Pancreas (tissue), 10 donors: ENCODE measurements at regions not wholly inside any gene's neighbourhood (a gene's known extent, or its start where the extent isn't known, plus 50 kb on each side); places are given as distances from the start of the nearest gene placed in this dataset.
"Not testable (repeated sequence)": the region's sequence is repeated elsewhere in the genome, so short reads cannot be mapped to it uniquely, and the experiment has no call there.

Experiments used
- ATAC-seq, 4 donors: fragments of 200-7000 bp; cut with Tn5 transposase; one replicate each; pipeline versions ENCODE4 v1.8.0 to v1.9.1; 2020; ENCODE audit warnings: mild to moderate bottlenecking in 4 of 4, moderate library complexity in 4 of 4
- DNase-seq, 6 donors: peaks; one replicate each; pipeline ENCODE4 v3.0.0-alpha.2; 2020
- FAIRE-seq: peaks from 2 replicates; lab custom pipeline; 2012; peaks lifted over from hg19 to GRCh38; lab: Jason Lieb, UNC
- H3K27ac ChIP-seq, 4 donors: fragments of 200-600 bp; sonication (generic); 1 replicate in 3 of 4; 2 replicates in 1 of 4; pipeline versions ENCODE4 v1.5.0 to v1.8.0; 2020
- H3K27me3 ChIP-seq, 4 donors: fragments of 200-600 bp; one replicate each; pipeline ENCODE4 v1.8.0; 2021
- H3K36me3 ChIP-seq, 3 donors: fragments of 200-600 bp; sonication (generic) in 1 of 3; one replicate each; pipeline versions ENCODE4 v1.5.0 to v1.8.0; 2020 to 2021
- H3K4me1 ChIP-seq, 3 donors: fragments of 200-600 bp; one replicate each; pipeline ENCODE4 v1.8.0; 2021
- H3K4me3 ChIP-seq, 4 donors: fragments of 200-600 bp; sonication (generic) in 2 of 4; one replicate each; pipeline versions ENCODE4 v1.5.0 to v1.8.0; 2020 to 2021
- H3K9me3 ChIP-seq, 4 donors: fragments of 200-600 bp; one replicate each; pipeline ENCODE4 v1.8.0; 2021
- WGBS, 2 donors: extraction: QIAGEN DNeasy Blood & Tissue Kit; methylation state at CpG; one replicate each; pipeline ENCODE4 v1.1.7; 2013; 5-methylcytosine and 5-hydroxymethylcytosine counted together
- intact Hi-C, 3 donors: fragments of 100-400 bp; cut with DNase I; formaldehyde crosslinking; loops; one replicate each; pipeline versions ENCODE4 v1.11.1 to v1.14.2; 2022
- TF ChIP-seq, protein P1 (sequence below), 4 donors: fragments of 200-600 bp; sonication (generic) in 3 of 4; IDR thresholded peaks; one replicate each; pipeline versions ENCODE4 v1.5.0 to v1.8.0; 2021; ENCODE audit warnings: antibody characterized with exemption in 4 of 4
- donor health status: healthy with polysubstance abuse.
- donor health status: DM: no; HTN: no; CAD: no; lungs with moderate emphysema.
- donor health status: DM: no; HTN: no; CAD: no.
- donor health status: control.
- donor health status: control.
- donor health status: Bipolar disorder and iron deficiency.
- donor health status: DM: yes; HTN: yes; CAD: no.
- donor health status: DM: no; HTN: no; CAD: no.
- donor health status: DM: no; HTN: no; CAD: no.
- donor health status: DM: yes; HTN: yes; CAD: no.

DNA sequence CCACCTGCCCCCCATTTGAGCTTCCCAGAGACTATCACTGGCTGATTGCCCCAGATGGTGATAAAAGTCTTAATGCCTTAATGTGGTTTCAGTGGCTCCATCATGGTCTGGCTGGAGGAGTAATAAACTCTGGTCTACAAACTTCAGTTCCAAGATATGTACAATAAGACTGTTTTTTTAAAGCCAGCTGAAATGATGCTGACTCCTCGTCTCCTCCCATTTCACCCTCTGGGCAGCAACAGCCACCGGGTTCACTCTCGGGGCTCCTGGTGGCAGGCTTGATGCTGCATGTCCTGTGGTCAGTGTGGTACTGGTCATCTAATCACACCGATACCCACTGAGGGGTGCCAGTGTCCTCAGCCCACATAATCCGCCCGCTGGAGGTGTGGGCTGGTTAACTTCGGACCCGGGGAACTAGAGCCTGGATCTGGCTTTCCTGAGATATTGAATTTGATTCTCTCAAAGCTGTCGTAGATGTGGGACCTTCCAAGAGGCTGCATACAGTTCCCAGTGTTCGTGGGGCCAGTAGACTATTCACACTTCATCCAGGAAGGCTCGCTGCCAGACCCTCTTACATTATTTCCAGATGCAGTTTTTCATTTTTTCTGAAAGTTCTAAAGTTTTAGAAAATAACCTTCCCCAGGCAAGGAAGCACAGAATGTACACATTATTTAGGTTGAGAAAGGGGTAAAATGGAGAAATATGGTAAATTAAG is 95.3 kb downstream of the GALR1 start:
- no peak for ATAC-seq
- Histone ChIP-seq H3K4me3 (no peak overlapping the region), H3K27me3 (no peaks in the 10 kb centered on the region), H3K27ac (no peak overlapping the region), H3K4me1 (no peaks in the 10 kb centered on the region), H3K9me3 (no peaks in the 10 kb centered on the region), H3K36me3 (no peaks in the 10 kb centered on the region)
- no peak for DNase-seq
- intact Hi-C loops, result no loop called here
- WGBS, 2 donors, result 79 to 85% methylated on average over 11 of the region's 11 CpGs
- FAIRE-seq, result no peak
- TF ChIP-seq, protein P1, sequence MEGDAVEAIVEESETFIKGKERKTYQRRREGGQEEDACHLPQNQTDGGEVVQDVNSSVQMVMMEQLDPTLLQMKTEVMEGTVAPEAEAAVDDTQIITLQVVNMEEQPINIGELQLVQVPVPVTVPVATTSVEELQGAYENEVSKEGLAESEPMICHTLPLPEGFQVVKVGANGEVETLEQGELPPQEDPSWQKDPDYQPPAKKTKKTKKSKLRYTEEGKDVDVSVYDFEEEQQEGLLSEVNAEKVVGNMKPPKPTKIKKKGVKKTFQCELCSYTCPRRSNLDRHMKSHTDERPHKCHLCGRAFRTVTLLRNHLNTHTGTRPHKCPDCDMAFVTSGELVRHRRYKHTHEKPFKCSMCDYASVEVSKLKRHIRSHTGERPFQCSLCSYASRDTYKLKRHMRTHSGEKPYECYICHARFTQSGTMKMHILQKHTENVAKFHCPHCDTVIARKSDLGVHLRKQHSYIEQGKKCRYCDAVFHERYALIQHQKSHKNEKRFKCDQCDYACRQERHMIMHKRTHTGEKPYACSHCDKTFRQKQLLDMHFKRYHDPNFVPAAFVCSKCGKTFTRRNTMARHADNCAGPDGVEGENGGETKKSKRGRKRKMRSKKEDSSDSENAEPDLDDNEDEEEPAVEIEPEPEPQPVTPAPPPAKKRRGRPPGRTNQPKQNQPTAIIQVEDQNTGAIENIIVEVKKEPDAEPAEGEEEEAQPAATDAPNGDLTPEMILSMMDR (IDR thresholded peaks at IDR 0.05), result no peak

DNA sequence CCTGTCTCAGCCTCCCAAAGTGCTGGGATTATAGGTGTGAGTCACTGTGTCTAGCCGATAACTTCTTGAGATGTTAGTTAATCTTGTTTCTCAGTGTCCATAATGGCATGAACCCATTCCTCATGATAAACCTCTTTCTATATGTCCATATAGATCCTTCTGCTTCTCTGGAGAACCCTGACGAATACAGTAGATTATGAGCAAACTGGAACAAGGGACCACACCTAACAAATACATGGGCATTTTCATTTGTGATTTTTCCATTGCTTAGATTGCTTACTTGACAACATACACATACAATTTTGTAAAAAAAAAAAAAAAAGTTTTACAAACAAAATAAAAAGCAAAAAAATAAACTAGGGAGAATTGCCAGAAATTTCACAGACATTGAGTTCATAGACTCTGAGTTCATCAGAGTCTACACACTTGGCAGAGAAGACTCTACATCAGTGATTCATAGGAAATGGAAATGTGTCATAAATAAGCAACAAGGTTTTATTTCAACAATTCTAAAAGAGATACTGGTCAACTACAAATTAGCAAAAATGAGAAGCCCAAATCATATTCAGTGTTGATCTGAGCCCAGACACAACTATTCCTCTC is 96.7 kb downstream of the GALR1 start:
- 81 to 89% methylated on average over 2 of the region's 2 CpGs for WGBS, 2 donors
- TF ChIP-seq, protein P1 (IDR thresholded peaks at IDR 0.05), result no peak
- no peaks in the 10 kb centered on the region for H3K9me3 ChIP-seq
- H3K36me3 ChIP-seq, result no peaks in the 10 kb centered on the region
- H3K4me3 ChIP-seq, result no peak overlapping the region
- no peaks in the 10 kb centered on the region for H3K4me1 ChIP-seq
- no peak overlapping the region for H3K27ac ChIP-seq
- ATAC-seq (no peak), FAIRE-seq (no peak), DNase-seq (no peak)
- no peaks in the 10 kb centered on the region for H3K27me3 ChIP-seq
- intact Hi-C loops, result no loop called here

DNA sequence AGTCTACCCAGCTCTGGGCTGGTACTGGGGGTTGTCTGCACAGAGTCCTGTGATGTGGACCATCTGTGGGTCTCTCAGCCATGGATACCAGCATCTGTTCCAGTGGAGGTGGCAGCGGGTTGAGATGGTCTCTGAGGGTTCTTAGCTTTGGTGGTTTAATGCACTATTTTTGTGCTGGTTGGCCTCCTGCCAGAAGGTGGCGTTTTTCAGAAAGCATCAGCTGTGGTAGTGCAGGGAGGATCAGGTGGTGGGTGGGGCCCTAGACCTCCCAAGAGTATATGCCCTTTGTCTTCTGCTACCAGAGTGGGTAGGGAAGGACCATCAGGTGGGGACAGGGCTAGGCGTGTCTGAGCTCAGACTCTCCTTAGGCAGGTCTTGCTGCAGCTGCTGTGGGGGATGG is 103.7 kb downstream of the GALR1 start:
- H3K36me3 ChIP-seq, intact Hi-C loops, H3K4me3 ChIP-seq, H3K9me3 ChIP-seq, H3K4me1 ChIP-seq, H3K27me3 ChIP-seq, DNase-seq, ATAC-seq, H3K27ac ChIP-seq, FAIRE-seq: not testable (repeated sequence)
- 82 to 88% methylated on average over 3 of the region's 3 CpGs for WGBS, 2 donors

DNA sequence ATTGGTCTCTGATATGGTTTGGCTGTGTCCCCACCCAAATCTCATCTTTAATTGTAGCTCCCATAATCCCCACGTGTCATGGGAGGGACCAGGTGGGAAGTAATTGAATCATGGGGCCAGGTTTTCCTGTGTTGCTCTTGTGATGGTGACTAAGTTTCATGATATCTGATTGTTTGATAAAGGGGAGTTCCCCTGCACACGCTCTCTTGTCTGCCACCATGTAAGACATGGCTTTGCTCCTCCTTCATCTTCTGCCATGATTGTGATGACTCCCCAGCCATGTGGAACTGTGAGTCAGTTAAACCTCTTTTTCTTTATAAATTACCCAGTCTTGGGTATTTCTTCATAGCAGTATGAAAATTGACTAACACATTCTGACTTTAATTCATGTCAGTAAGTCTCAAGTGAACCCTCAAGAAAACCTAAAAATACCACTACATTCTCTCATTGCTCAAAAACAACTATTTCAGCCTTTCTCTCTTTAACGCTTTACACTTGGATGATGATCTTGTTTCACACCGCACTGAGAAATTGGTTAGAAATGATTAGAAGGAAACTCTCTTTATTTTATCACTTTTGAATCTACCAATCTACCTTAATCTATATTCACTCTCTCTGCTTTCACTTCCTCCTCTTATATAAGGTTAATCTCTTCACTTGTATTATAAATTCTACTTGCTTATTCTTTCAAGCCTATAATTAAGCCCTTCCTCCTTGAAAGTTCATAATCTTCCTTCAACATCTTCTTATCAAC is 110.1 kb downstream of the GALR1 start:
- 68 to 76% methylated on average over 4 of the region's 4 CpGs for WGBS, 2 donors
- Histone ChIP-seq H3K4me3 (no peak overlapping the region), H3K27me3 (no peaks in the 10 kb centered on the region), H3K4me1 (no peaks in the 10 kb centered on the region), H3K9me3 (no peaks in the 10 kb centered on the region), H3K36me3 (no peaks in the 10 kb centered on the region), H3K27ac (no peak overlapping the region)
- intact Hi-C loops, result no loop called here
- no peak for FAIRE-seq
- DNase-seq, result no peak
- TF ChIP-seq, protein P1 (IDR thresholded peaks at IDR 0.05), result no peak
- no peak for ATAC-seq

- no peak for DNase-seq
- intact Hi-C loops, result no loop called here
- Histone ChIP-seq H3K36me3 (no peaks in the 10 kb centered on the region), H3K27me3 (no peaks in the 10 kb centered on the region), H3K9me3 (no peaks in the 10 kb centered on the region), H3K27ac (no peak overlapping the region), H3K4me3 (no peak overlapping the region), H3K4me1 (no peaks in the 10 kb centered on the region)
- TF ChIP-seq, protein P1 (IDR thresholded peaks at IDR 0.05), result no peak
- no peak for FAIRE-seq
- WGBS, 2 donors, result 49 to 67% methylated on average over 3 of the region's 3 CpGs
- ATAC-seq, result no peak
Observed at GRCh38 chr18:77360315-77361190, 110.9 kb downstream of the GALR1 start.
